ENCODE measurements at regions not wholly inside any gene's neighbourhood (a gene's known extent, or its start where the extent isn't known, plus 50 kb on each side); places are given as distances from the start of the nearest gene placed in this dataset.

GRCh38 chr20:60941379-60941778 is 310.7 kb upstream of the CDH4 start:
- H3K27ac ChIP-seq (replicated peaks): no peak overlapping the region
- no peaks in the 10 kb centered on the region for H3K9me3 ChIP-seq (replicated peaks)
- no peak overlapping the region for H3K4me3 ChIP-seq
- intact Hi-C loops (cut with micrococcal nuclease): no loop called here
- H3K27me3 ChIP-seq (ENCODE audit: low read depth): peaks cover 80% of the 10 kb centered on the region
- no peak for TF ChIP-seq CTCF (IDR thresholded peaks at IDR 0.05; ENCODE audit: borderline replicate concordance)
- no peaks in the 10 kb centered on the region for H3K36me3 ChIP-seq
- no peak for DNase-seq
- no peaks in the 10 kb centered on the region for H3K4me1 ChIP-seq

GRCh38 chr20:60947819-60948218 is 304.2 kb upstream of the CDH4 start:
- TF ChIP-seq CTCF (IDR thresholded peaks at IDR 0.05; ENCODE audit: borderline replicate concordance): no peak
- Histone ChIP-seq H3K27me3 (ENCODE audit: low read depth) (peaks cover 54% of the 10 kb centered on the region), H3K9me3 (replicated peaks) (no peaks in the 10 kb centered on the region), H3K36me3 (no peaks in the 10 kb centered on the region), H3K4me1 (no peaks in the 10 kb centered on the region), H3K27ac (replicated peaks) (no peak overlapping the region), H3K4me3 (no peak overlapping the region)
- intact Hi-C loops (cut with micrococcal nuclease): no loop called here
- DNase-seq: no peak

GRCh38 chr20:60948224-60948623 is 303.8 kb upstream of the CDH4 start:
- DNase-seq: no peak
- TF ChIP-seq CTCF (IDR thresholded peaks at IDR 0.05; ENCODE audit: borderline replicate concordance): no peak
- Histone ChIP-seq H3K4me1 (no peaks in the 10 kb centered on the region), H3K36me3 (no peaks in the 10 kb centered on the region), H3K4me3 (no peak overlapping the region), H3K9me3 (replicated peaks) (no peaks in the 10 kb centered on the region), H3K27ac (replicated peaks) (no peak overlapping the region), H3K27me3 (ENCODE audit: low read depth) (peaks cover 56% of the 10 kb centered on the region)
- intact Hi-C loops (cut with micrococcal nuclease): no loop called here

- H3K9me3 ChIP-seq (replicated peaks): no peaks in the 10 kb centered on the region
Measured at GRCh38 chr20:60950561-60950960, 301.5 kb upstream of the CDH4 start.

GRCh38 chr20:60950974-60951373 is 301.1 kb upstream of the CDH4 start:
- H3K4me1 ChIP-seq: no peaks in the 10 kb centered on the region
- no peak overlapping the region for H3K27ac ChIP-seq (replicated peaks)
- H3K27me3 ChIP-seq (ENCODE audit: low read depth): peaks cover 35% of the 10 kb centered on the region
- no peak for DNase-seq
- no peak overlapping the region for H3K4me3 ChIP-seq
- intact Hi-C loops (cut with micrococcal nuclease): no loop called here
- no peaks in the 10 kb centered on the region for H3K36me3 ChIP-seq
- no peak for TF ChIP-seq CTCF (IDR thresholded peaks at IDR 0.05; ENCODE audit: borderline replicate concordance)
- H3K9me3 ChIP-seq (replicated peaks): no peaks in the 10 kb centered on the region

More at GRCh38 chr20:60950561-60950960, 301.5 kb upstream of the CDH4 start:
- H3K27me3 ChIP-seq (ENCODE audit: low read depth): peaks cover 40% of the 10 kb centered on the region
- intact Hi-C loops (cut with micrococcal nuclease): no loop called here
- H3K4me3 ChIP-seq: no peak overlapping the region
- H3K4me1 ChIP-seq: no peaks in the 10 kb centered on the region
- no peak for DNase-seq
- no peak overlapping the region for H3K27ac ChIP-seq (replicated peaks)
- no peak for TF ChIP-seq CTCF (IDR thresholded peaks at IDR 0.05; ENCODE audit: borderline replicate concordance)
- no peaks in the 10 kb centered on the region for H3K36me3 ChIP-seq

GRCh38 chr20:60952861-60953260 is 299.2 kb upstream of the CDH4 start:
- no peaks in the 10 kb centered on the region for H3K36me3 ChIP-seq
- TF ChIP-seq CTCF (IDR thresholded peaks at IDR 0.05; ENCODE audit: borderline replicate concordance): no peak
- DNase-seq: no peak
- no peak overlapping the region for H3K4me3 ChIP-seq
- peaks cover 41% of the 10 kb centered on the region for H3K27me3 ChIP-seq (ENCODE audit: low read depth)
- H3K27ac ChIP-seq (replicated peaks): no peak overlapping the region
- no peaks in the 10 kb centered on the region for H3K9me3 ChIP-seq (replicated peaks)
- intact Hi-C loops (cut with micrococcal nuclease): no loop called here
- H3K4me1 ChIP-seq: no peaks in the 10 kb centered on the region
